ENCODE measurements at regions not wholly inside any gene's neighbourhood (a gene's known extent, or its start where the extent isn't known, plus 50 kb on each side); places are given as distances from the start of the nearest gene placed in this dataset.

DNA sequence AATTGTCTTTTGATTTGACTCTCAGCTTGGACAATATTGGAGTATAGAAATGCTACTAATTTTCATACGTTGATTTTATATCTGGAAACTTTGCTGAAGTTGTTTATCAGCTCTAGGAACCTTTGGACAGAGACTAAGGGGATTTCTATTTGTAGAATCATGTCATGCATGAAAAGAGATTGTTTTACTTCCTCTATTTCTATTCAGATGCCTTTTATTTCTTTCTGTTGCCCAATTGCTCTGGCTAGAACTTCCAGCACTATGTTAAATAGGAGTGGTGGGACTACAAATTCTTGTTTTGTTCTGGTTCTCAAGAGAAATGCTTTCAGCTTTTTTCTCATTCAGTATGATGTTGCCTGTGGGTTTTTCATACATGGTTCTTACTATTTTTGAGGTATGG is 112.8 kb upstream of the CDH12 start:
- TF ChIP-seq, protein P1, sequence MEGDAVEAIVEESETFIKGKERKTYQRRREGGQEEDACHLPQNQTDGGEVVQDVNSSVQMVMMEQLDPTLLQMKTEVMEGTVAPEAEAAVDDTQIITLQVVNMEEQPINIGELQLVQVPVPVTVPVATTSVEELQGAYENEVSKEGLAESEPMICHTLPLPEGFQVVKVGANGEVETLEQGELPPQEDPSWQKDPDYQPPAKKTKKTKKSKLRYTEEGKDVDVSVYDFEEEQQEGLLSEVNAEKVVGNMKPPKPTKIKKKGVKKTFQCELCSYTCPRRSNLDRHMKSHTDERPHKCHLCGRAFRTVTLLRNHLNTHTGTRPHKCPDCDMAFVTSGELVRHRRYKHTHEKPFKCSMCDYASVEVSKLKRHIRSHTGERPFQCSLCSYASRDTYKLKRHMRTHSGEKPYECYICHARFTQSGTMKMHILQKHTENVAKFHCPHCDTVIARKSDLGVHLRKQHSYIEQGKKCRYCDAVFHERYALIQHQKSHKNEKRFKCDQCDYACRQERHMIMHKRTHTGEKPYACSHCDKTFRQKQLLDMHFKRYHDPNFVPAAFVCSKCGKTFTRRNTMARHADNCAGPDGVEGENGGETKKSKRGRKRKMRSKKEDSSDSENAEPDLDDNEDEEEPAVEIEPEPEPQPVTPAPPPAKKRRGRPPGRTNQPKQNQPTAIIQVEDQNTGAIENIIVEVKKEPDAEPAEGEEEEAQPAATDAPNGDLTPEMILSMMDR (IDR thresholded peaks at IDR 0.05), result no peak
- no peak for TF ChIP-seq ZFX (IDR thresholded peaks at IDR 0.05; ENCODE audit: borderline replicate concordance)

Data from 22Rv1 (cell line).